Choroid plexus epithelial cell (primary cell): ENCODE measurements at regions not wholly inside any gene's neighbourhood (a gene's known extent, or its start where the extent isn't known, plus 50 kb on each side); places are given as distances from the start of the nearest gene placed in this dataset.
"Not testable (repeated sequence)": the region's sequence is repeated elsewhere in the genome, so short reads cannot be mapped to it uniquely, and the experiment has no call there.

ENCODE experiments used
- DNase-seq: peaks from one replicate; pipeline ENCODE4 v3.0.0-alpha.2; 2010; ENCODE audit warnings: low read depth
- H3K4me3 ChIP-seq: 2 replicates; pipeline ENCODE4 v1.5.1; 2011; ENCODE audit warnings: low read depth, mild to moderate bottlenecking, control low read depth, low read length, moderate library complexity
- CTCF ChIP-seq: conservative IDR thresholded peaks from 2 replicates; pipeline ENCODE4 v1.5.1; 2011; ENCODE audit warnings: low read depth, mild to moderate bottlenecking, control low read depth, inconsistent platforms, low read length, moderate library complexity

DNA sequence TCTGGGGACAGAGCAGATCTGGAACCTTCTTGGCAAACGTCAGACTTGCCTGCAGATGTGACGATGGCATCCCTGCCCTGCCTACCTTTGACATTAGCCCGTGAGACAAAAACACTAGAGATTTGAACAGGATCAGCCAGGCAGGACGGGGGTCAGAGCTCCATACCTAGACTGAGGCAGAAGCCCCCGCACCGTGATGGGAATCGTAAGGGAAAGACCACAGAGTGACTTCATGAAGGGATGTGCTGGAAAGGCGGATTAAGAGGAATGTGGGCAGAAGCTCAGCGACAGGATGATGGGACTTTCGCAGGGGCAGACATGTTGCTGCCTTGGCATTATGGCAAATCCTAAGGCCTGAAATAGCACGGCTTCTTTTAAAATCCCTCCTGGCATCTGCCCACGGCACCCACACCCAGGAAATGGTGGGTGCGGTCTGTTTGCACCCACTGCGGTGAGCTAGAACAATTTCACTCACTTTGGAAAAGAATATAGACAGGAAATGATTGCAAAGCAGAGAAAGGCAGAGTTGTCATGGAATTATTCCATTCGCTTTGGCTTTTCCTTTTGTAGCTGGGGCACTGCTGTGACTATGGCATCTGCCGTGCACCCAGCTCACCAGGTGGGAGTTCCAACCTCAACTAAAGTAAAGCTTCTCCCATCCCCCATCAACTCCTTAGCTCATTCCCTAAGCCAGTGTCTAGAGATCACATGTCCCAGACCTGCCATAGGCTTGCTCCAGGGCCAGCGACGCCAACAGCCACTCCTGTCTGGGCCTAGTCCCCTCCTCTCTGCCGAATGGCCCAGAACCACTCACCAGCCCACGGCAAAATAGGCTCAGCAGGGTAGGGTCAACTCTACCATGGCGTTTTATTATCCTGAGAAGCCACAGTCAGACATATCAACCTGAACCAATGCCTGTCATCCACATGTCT lies 112.7 kb upstream of the NPAS2 start:
- no peak for TF ChIP-seq CTCF
- no peak overlapping the region for H3K4me3 ChIP-seq

GRCh38 chr2:100708333-100708732 lies 111.6 kb upstream of the NPAS2 start:
- no peak overlapping the region for H3K4me3 ChIP-seq
- no peak for TF ChIP-seq CTCF
- no peak for DNase-seq

More for the DNA sequence above, 112.7 kb upstream of the NPAS2 start:
- no peak for DNase-seq

DNA sequence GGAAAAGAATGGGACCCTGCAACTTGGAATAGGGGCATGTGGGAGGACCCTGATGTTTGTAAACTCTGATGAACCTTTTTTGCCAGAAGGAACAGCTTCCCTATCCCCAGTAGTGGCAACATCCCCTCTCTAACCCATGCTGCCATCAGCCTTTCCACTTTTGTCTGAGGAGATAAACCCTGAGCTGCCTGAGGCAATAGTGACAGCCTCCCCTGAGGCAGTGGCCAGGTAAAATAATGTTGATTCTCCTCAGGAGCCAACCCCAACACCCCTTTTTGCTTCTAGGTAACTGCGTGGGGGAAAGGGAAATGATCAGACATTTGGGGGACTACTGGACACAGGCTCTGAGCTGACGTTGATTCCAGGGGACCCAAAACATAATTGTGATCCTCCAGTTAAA lies 106.8 kb upstream of the NPAS2 start:
- DNase-seq = no peak
- H3K4me3 ChIP-seq = no peak overlapping the region
- TF ChIP-seq CTCF = no peak

GRCh38 chr2:100714396-100715010 lies 105.4 kb upstream of the NPAS2 start:
- DNase-seq, H3K4me3 ChIP-seq: not testable (repeated sequence)

DNA sequence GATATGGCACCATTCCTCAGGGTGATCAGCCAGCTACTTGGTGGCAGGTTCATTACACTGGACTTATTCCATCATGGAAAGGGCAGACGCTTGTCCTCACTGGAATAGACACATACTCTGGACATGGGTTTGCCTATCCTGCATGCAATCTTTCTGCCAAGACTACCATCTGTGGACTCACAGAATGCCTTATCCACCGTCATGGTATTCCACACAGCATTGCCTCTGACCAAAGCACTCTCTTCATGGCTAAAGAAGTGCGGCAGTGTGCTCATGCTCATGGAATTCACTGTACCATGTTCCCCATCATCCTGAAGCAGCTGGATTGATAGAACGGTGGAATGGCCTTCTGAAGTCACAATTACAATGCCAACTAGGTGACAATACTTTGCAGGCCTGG lies 104.1 kb upstream of the NPAS2 start:
- H3K4me3 ChIP-seq = not testable (repeated sequence)

GRCh38 chr2:100716581-100716980 lies 103.4 kb upstream of the NPAS2 start:
- no peak overlapping the region for H3K4me3 ChIP-seq
- TF ChIP-seq CTCF = no peak
- DNase-seq = no peak

More for the DNA sequence above, 104.1 kb upstream of the NPAS2 start:
- DNase-seq = not testable (repeated sequence)

DNA sequence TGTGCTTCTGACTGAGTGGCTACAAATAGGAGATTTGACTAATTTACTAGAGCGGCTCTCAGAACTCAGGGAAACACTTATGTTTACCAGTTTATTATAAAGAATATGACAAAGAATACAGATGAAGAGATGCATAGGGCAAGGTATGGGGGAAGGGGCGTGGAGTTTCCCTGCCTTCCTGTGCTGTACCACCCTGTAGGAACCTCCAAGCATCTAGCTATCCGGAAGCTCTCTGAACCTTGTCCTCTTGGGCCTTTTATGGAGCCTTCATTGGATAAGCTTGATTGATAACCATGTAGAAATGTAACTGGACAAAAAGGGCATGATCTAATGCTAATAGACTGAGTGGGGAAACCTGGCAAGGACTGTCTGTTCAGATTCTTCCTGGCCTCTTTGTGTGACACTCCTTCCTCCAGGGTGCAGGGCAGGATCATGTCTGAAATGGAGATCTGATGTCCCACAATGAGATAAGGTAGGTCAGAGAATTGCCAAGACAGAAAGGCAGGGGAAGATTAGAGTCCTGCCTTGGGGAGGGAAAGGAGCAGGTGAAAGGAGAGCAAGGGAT lies 101.8 kb upstream of the NPAS2 start:
- H3K4me3 ChIP-seq = no peak overlapping the region
- no peak for TF ChIP-seq CTCF
- no peak for DNase-seq
